ENCODE measurements at regions not wholly inside any gene's neighbourhood (a gene's known extent, or its start where the extent isn't known, plus 50 kb on each side); places are given as distances from the start of the nearest gene placed in this dataset.
"Not testable (repeated sequence)": the region's sequence is repeated elsewhere in the genome, so short reads cannot be mapped to it uniquely, and the experiment has no call there.

- Histone ChIP-seq H3K9me2 (ENCODE audit: low read depth, low read length) (no peaks in the 10 kb centered on the region), H4K20me1 (ENCODE audit: insufficient read depth, low read length) (no peaks in the 10 kb centered on the region), H3K4me2 (ENCODE audit: low read length) (no peak overlapping the region), H3K27ac (ENCODE audit: low read depth, low read length, poor library complexity, severe bottlenecking) (peak overlapping the region; percentile 1), H3K4me1 (ENCODE audit: insufficient read depth, low read length, severe bottlenecking) (peaks cover 36% of the 10 kb centered on the region), H2AFZ (ENCODE audit: low read length) (no peak overlapping the region), H3K9me3 (ENCODE audit: low read length) (peaks cover 7% of the 10 kb centered on the region), H3K27me3 (ENCODE audit: insufficient read depth, low read length) (no peaks in the 10 kb centered on the region), H3K4me3 (ENCODE audit: low read depth, low read length, poor library complexity, severe bottlenecking) (no peak overlapping the region), H3K36me3 (ENCODE audit: insufficient read depth, low read length) (peaks cover 5% of the 10 kb centered on the region; the same call in 1 of the 2 replicates), H3F3A (ENCODE audit: insufficient read depth, low read length) (no peaks in the 10 kb centered on the region), H3K79me2 (ENCODE audit: insufficient read depth, low read length) (no peaks in the 10 kb centered on the region), H3K9ac (ENCODE audit: low read length) (no peak overlapping the region)
- TF ChIP-seq CTCF (IDR thresholded peaks at IDR 0.05; ENCODE audit: low read length), result no peak
- TF ChIP-seq EZH2 (IDR thresholded peaks at IDR 0.05; ENCODE audit: borderline replicate concordance, low read length), result no peak
Measured at GRCh38 chr4:184335520-184335919, 117.8 kb upstream of the ENPP6 start.

GRCh38 chr4:184333446-184333845 lies 115.8 kb upstream of the ENPP6 start:
- H4K20me1 ChIP-seq (ENCODE audit: insufficient read depth, low read length); H3K4me2 ChIP-seq (ENCODE audit: low read length): not testable (repeated sequence)
- H3K4me1 ChIP-seq (ENCODE audit: insufficient read depth, low read length, severe bottlenecking), result peaks cover 56% of the 10 kb centered on the region

DNA sequence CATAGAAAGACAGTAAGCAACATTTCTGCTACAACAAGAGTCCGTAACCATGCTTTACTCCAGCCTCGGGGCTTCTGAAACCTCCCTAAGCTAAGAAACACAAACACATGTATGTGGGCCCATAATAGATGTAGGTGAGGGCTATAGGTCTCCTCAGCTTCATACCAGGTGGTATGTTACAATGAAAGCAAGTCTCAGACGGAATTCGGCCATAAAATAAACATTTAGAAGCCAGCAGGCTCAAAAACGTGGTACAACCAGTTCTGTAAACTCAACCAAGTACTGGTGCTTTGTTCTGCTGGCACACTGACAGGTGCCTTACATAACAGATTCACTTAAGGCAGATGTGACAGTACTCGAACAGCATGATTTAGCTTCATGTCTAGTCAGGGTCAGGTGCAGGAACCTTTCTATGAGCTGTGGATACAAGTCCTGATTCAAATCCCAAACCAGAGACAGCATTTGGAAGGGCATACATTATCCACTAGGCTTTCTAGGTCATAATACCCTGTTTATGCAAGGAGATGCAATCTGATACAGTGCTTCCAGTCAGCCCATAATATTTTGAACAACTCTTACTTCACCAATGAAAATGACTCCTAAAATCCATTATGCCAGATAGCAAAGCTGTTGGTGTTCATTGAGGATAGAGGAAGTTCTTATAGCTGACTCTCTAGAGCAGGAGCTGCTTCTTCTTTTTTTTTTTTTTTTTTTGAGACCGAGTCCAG lies 113.8 kb upstream of the ENPP6 start:
- Histone ChIP-seq H3K36me3 (ENCODE audit: insufficient read depth, low read length) (no peaks in the 10 kb centered on the region), H3K9me3 (ENCODE audit: low read length) (no peaks in the 10 kb centered on the region), H3K9me2 (ENCODE audit: low read depth, low read length) (no peaks in the 10 kb centered on the region), H3K79me2 (ENCODE audit: insufficient read depth, low read length) (no peaks in the 10 kb centered on the region), H3K27me3 (ENCODE audit: insufficient read depth, low read length) (no peaks in the 10 kb centered on the region), H2AFZ (ENCODE audit: low read length) (no peak overlapping the region), H3F3A (ENCODE audit: insufficient read depth, low read length) (no peaks in the 10 kb centered on the region; the same call in 1 of the 2 replicates), H4K20me1 (ENCODE audit: insufficient read depth, low read length) (no peaks in the 10 kb centered on the region), H3K27ac (ENCODE audit: low read depth, low read length, poor library complexity, severe bottlenecking) (peak overlapping the region; percentile 92), H3K9ac (ENCODE audit: low read length) (peak overlapping the region; percentile 44), H3K4me3 (ENCODE audit: low read depth, low read length, poor library complexity, severe bottlenecking) (peak overlapping the region; percentile 15), H3K4me2 (ENCODE audit: low read length) (peak overlapping the region; percentile 62), H3K4me1 (ENCODE audit: insufficient read depth, low read length, severe bottlenecking) (peaks cover 72% of the 10 kb centered on the region)
- TF ChIP-seq EZH2 (IDR thresholded peaks at IDR 0.05; ENCODE audit: borderline replicate concordance, low read length) (no peak), CTCF (IDR thresholded peaks at IDR 0.05; ENCODE audit: low read length) (no peak)

More at GRCh38 chr4:184333446-184333845, 115.8 kb upstream of the ENPP6 start:
- H2AFZ ChIP-seq (ENCODE audit: low read length); H3K36me3 ChIP-seq (ENCODE audit: insufficient read depth, low read length); H3K4me3 ChIP-seq (ENCODE audit: low read depth, low read length, poor library complexity, severe bottlenecking); H3K79me2 ChIP-seq (ENCODE audit: insufficient read depth, low read length); H3K9me3 ChIP-seq (ENCODE audit: low read length); H3K9me2 ChIP-seq (ENCODE audit: low read depth, low read length); H3K27ac ChIP-seq (ENCODE audit: low read depth, low read length, poor library complexity, severe bottlenecking); H3K9ac ChIP-seq (ENCODE audit: low read length); H3K27me3 ChIP-seq (ENCODE audit: insufficient read depth, low read length); H3F3A ChIP-seq (ENCODE audit: insufficient read depth, low read length): not testable (repeated sequence)

DNA sequence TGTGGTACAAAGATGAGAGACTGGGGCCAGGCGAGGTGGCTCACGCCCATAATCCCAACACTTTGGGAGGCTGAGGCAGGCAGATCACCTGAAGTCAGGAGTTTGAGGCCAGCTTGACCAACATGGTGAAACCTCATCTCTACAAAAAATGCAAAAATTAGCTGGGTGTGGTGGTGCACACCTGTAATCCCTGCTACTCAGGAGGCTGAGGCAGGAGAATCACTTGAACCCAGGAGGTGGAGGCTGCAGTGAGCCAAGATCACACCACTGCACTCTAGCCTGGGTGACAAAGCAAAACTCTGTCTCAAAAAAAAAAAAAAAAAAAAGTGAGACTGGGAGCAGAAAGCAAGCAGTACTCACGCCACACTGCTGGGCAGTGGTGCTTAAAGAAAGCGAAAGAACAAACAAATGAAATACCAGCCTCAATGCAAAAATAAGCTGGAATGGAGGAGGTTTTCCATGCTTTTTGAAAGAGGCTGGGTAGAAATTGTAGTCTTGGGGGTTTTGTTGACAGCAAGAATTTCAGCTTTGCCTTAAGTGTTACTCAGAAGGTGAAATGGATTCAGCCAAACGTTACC lies 112.9 kb upstream of the ENPP6 start:
- peak overlapping the region; percentile 92 for H3K27ac ChIP-seq (ENCODE audit: low read depth, low read length, poor library complexity, severe bottlenecking)
- not testable (repeated sequence) for H2AFZ ChIP-seq (ENCODE audit: low read length); H3K9me2 ChIP-seq (ENCODE audit: low read depth, low read length); H3K27me3 ChIP-seq (ENCODE audit: insufficient read depth, low read length); H3F3A ChIP-seq (ENCODE audit: insufficient read depth, low read length); H3K79me2 ChIP-seq (ENCODE audit: insufficient read depth, low read length); H4K20me1 ChIP-seq (ENCODE audit: insufficient read depth, low read length); H3K36me3 ChIP-seq (ENCODE audit: insufficient read depth, low read length); H3K9me3 ChIP-seq (ENCODE audit: low read length)
- peaks cover 72% of the 10 kb centered on the region for H3K4me1 ChIP-seq (ENCODE audit: insufficient read depth, low read length, severe bottlenecking)
- H3K4me2 ChIP-seq (ENCODE audit: low read length), result peak overlapping the region; percentile 62
- H3K9ac ChIP-seq (ENCODE audit: low read length), result peak overlapping the region; percentile 44
- H3K4me3 ChIP-seq (ENCODE audit: low read depth, low read length, poor library complexity, severe bottlenecking), result peak overlapping the region; percentile 15
